Motor neuron (in vitro differentiated cells): ENCODE measurements at regions not wholly inside any gene's neighbourhood (a gene's known extent, or its start where the extent isn't known, plus 50 kb on each side); places are given as distances from the start of the nearest gene placed in this dataset.
"Not testable (repeated sequence)": the region's sequence is repeated elsewhere in the genome, so short reads cannot be mapped to it uniquely, and the experiment has no call there.

ENCODE experiments used
- ATAC-seq, 8 experiments: fragments of 200-7000 bp; cut with Tn5 transposase; replicated peaks in 6 of 8; 2 replicates each; pipeline ENCODE4 v1.8.0; 2021; ENCODE audit warnings: mild to moderate bottlenecking in 8 of 8, moderate library complexity in 8 of 8
- H3K27ac ChIP-seq, 2 donors: fragments of 250-450 bp; sonication (Bioruptor Pico); 2 replicates each; pipeline ENCODE4 v1.9.0; 2021; ENCODE audit warnings: antibody characterized with exemption in 2 of 2, mild to moderate bottlenecking in 2 of 2, moderate library complexity in 1 of 2
- H3K4me1 ChIP-seq, 2 donors: fragments of 250-450 bp; sonication (Bioruptor Pico); replicated peaks in 1 of 2; 2 replicates each; pipeline ENCODE4 v1.6.1; 2021; ENCODE audit warnings: antibody characterized with exemption in 2 of 2, mild to moderate bottlenecking in 2 of 2, moderate library complexity in 1 of 2
- H3K4me3 ChIP-seq, 5 donors: fragments of 250-450 bp; sonication (Bioruptor Pico); 2 replicates each; pipeline ENCODE4 v1.9.0; 2021; ENCODE audit warnings: antibody characterized with exemption in 5 of 5, mild to moderate bottlenecking in 5 of 5, moderate library complexity in 4 of 5
- WGBS, 10 experiments: fragments of 450-650 bp; shearing (Covaris generic); methylation state at CpG; one replicate each; pipeline ENCODE4 v1.0.0; 2022; 5-methylcytosine and 5-hydroxymethylcytosine counted together
- in situ Hi-C, 9 experiments: fragments of 400-800 bp; cut with MboI; loops; one replicate each; pipeline ENCODE4 v1.15.0; 2021; ENCODE audit warnings: low sequenced_read_pairs in 9 of 9, low pct_unique_long_range_greater_than_20kb in 2 of 9; ENCODE audit not compliant: unreplicated experiment in 9 of 9

GRCh38 chr6:95725344-95725743 lies 148.0 kb downstream of the MANEA start:
- in situ Hi-C loops = no loop called here
- whole genome bisulfite sequencing, 10 experiments = 17 to 100% (median 81%) methylated on average over 1 to 2 of the region's 2 CpGs; no CpG with 5 or more reads in 2 of the 10 experiments
- ATAC-seq = peak in 1 of 8 experiments; percentile 23

GRCh38 chr6:95740157-95740556 lies 162.8 kb downstream of the MANEA start:
- ATAC-seq = peak in 5 of 8 experiments; percentile 16 to 58 (median 45)
- H3K4me3 ChIP-seq = no peak overlapping the region
- in situ Hi-C loops = no loop called here
- no peak overlapping the region for H3K27ac ChIP-seq
- WGBS, 10 experiments = 0 to 90% (median 57%) methylated on average over 1 of the region's 1 CpG; no CpG with 5 or more reads in 4 of the 10 experiments
- H3K4me1 ChIP-seq = peaks cover 0 to 31% of the 10 kb centered on the region in 2 donors

More at GRCh38 chr6:95725344-95725743, 148.0 kb downstream of the MANEA start:
- Histone ChIP-seq H3K4me3 (no peak overlapping the region), H3K4me1 (peaks cover 0 to 5% of the 10 kb centered on the region in 2 donors), H3K27ac (no peak overlapping the region)

- in situ Hi-C loops = no loop called here
- Histone ChIP-seq H3K4me3 (no peak overlapping the region), H3K4me1 (peaks cover 0 to 38% of the 10 kb centered on the region in 2 donors), H3K27ac (no peak overlapping the region)
- peak in 2 of 8 experiments; percentile 56 for ATAC-seq
- 0 to 85% (median 78%) methylated on average over 1 to 4 of the region's 4 CpGs; no CpG with 5 or more reads in 4 of the 10 experiments for WGBS, 10 experiments
Observed at GRCh38 chr6:95741045-95741444, 163.7 kb downstream of the MANEA start.

- peak overlapping the region in 1 of 2 donors; percentile 7 for H3K27ac ChIP-seq
- ATAC-seq = peak in 4 of 8 experiments; percentile 23 to 40 (median 36)
- H3K4me3 ChIP-seq = no peak overlapping the region
- in situ Hi-C loops = no loop called here
- H3K4me1 ChIP-seq = peaks cover 0 to 38% of the 10 kb centered on the region in 2 donors
Observed at GRCh38 chr6:95742767-95743289, 165.5 kb downstream of the MANEA start.

GRCh38 chr6:95743591-95743990 lies 166.3 kb downstream of the MANEA start:
- in situ Hi-C loops = no loop called here
- Histone ChIP-seq H3K4me1 (peaks cover 0 to 38% of the 10 kb centered on the region in 2 donors), H3K27ac (no peak overlapping the region), H3K4me3 (no peak overlapping the region)
- 11 to 100% (median 79%) methylated on average over 2 to 4 of the region's 4 CpGs; no CpG with 5 or more reads in 1 of the 10 experiments for WGBS, 10 experiments
- ATAC-seq = peak in 1 of 8 experiments; percentile 38

- H3K4me1 ChIP-seq, in situ Hi-C loops, ATAC-seq, H3K27ac ChIP-seq: not testable (repeated sequence)
- 66 to 100% (median 76%) methylated on average over 3 to 6 of the region's 36 CpGs; no CpG with 5 or more reads in 5 of the 10 experiments for WGBS, 10 experiments
- peak overlapping the region in 3 of 5 donors; percentile 17 to 29 (median 25) for H3K4me3 ChIP-seq
Observed at GRCh38 chr6:95758236-95759069, 181.1 kb downstream of the MANEA start.

GRCh38 chr6:95767897-95768463 lies 190.6 kb downstream of the MANEA start:
- no peak for ATAC-seq
- in situ Hi-C loops = no loop called here
- Histone ChIP-seq H3K4me1 (no peaks in the 10 kb centered on the region), H3K27ac (no peak overlapping the region), H3K4me3 (no peak overlapping the region)
- 3 to 96% (median 63%) methylated on average over 2 to 4 of the region's 4 CpGs for WGBS, 10 experiments

- H3K27ac ChIP-seq = no peak overlapping the region
- peak in 1 of 8 experiments; percentile 32 for ATAC-seq
- no peaks in the 10 kb centered on the region for H3K4me1 ChIP-seq
- WGBS, 10 experiments = 0 to 74% (median 60%) methylated on average over 1 to 3 of the region's 3 CpGs; no CpG with 5 or more reads in 3 of the 10 experiments
- H3K4me3 ChIP-seq = no peak overlapping the region
- in situ Hi-C loops = no loop called here
Observed at GRCh38 chr6:95768539-95768938, 191.2 kb downstream of the MANEA start.

- in situ Hi-C loops = no loop called here
- WGBS, 10 experiments = 0 to 100% (median 90%) methylated on average over 1 to 2 of the region's 2 CpGs; no CpG with 5 or more reads in 1 of the 10 experiments
Observed at GRCh38 chr6:95777338-95777737, 200.0 kb downstream of the MANEA start.

GRCh38 chr6:95780037-95780436 lies 202.7 kb downstream of the MANEA start:
- no peak for ATAC-seq
- in situ Hi-C loops = no loop called here

More at GRCh38 chr6:95777338-95777737, 200.0 kb downstream of the MANEA start:
- ATAC-seq = no peak
- no peaks in the 10 kb centered on the region for H3K4me1 ChIP-seq
- H3K27ac ChIP-seq = no peak overlapping the region
- no peak overlapping the region for H3K4me3 ChIP-seq

GRCh38 chr6:95784019-95784418 lies 206.7 kb downstream of the MANEA start:
- in situ Hi-C loops = no loop called here
- Histone ChIP-seq H3K27ac (no peak overlapping the region), H3K4me3 (no peak overlapping the region), H3K4me1 (no peaks in the 10 kb centered on the region)
- peak in 3 of 8 experiments; percentile 32 to 64 (median 48) for ATAC-seq

More at GRCh38 chr6:95780037-95780436, 202.7 kb downstream of the MANEA start:
- Histone ChIP-seq H3K4me1 (no peaks in the 10 kb centered on the region), H3K4me3 (no peak overlapping the region), H3K27ac (no peak overlapping the region)
- 0 to 100% (median 41%) methylated on average over 1 of the region's 1 CpG for WGBS, 10 experiments

GRCh38 chr6:95784869-95785268 lies 207.5 kb downstream of the MANEA start:
- ATAC-seq = no peak
- H3K4me1 ChIP-seq = no peaks in the 10 kb centered on the region
- H3K27ac ChIP-seq = no peak overlapping the region
- in situ Hi-C loops = no loop called here
- 0 to 100% (median 15%) methylated on average over 1 to 3 of the region's 3 CpGs; no CpG with 5 or more reads in 3 of the 10 experiments for WGBS, 10 experiments
- H3K4me3 ChIP-seq = no peak overlapping the region

- Histone ChIP-seq H3K4me1 (no peaks in the 10 kb centered on the region), H3K27ac (no peak overlapping the region), H3K4me3 (no peak overlapping the region)
- 0 to 100% (median 74%) methylated on average over 1 to 2 of the region's 2 CpGs for WGBS, 10 experiments
- ATAC-seq = no peak
- in situ Hi-C loops = no loop called here
Observed at GRCh38 chr6:95785785-95786184, 208.4 kb downstream of the MANEA start.
